COLO829 (cell line): ENCODE measurements at regions not wholly inside any gene's neighbourhood (a gene's known extent, or its start where the extent isn't known, plus 50 kb on each side); places are given as distances from the start of the nearest gene placed in this dataset.

Experiments
- DNase-seq: peaks from one replicate; pipeline ENCODE4 v3.0.0; 2012; ENCODE audit warnings: low spot score

- DNase-seq: no peak
Observed at GRCh38 chr1:62988867-62989266, 204.9 kb downstream of the ATG4C start.

GRCh38 chr1:62989497-62989896 is 205.6 kb downstream of the ATG4C start:
- DNase-seq: no peak

- DNase-seq: no peak
Observed at GRCh38 chr1:62991152-62991551, 207.2 kb downstream of the ATG4C start.

GRCh38 chr1:62993844-62994243 is 209.9 kb downstream of the ATG4C start:
- no peak for DNase-seq

- DNase-seq: no peak
Observed at GRCh38 chr1:62995173-62995572, 211.2 kb downstream of the ATG4C start.

- no peak for DNase-seq
Observed at GRCh38 chr1:62997884-62998283, 214.0 kb downstream of the ATG4C start.

GRCh38 chr1:62998845-62999649 is 215.1 kb downstream of the ATG4C start:
- DNase-seq: no peak

GRCh38 chr1:63000508-63000907 is 216.6 kb downstream of the ATG4C start:
- no peak for DNase-seq

- DNase-seq: peak; percentile 74
Observed at GRCh38 chr1:63004868-63005267, 220.9 kb downstream of the ATG4C start.

- no peak for DNase-seq
Observed at GRCh38 chr1:63005812-63006211, 221.9 kb downstream of the ATG4C start.

GRCh38 chr1:63009421-63009820 is 225.5 kb downstream of the ATG4C start:
- no peak for DNase-seq

- peak; percentile 71 for DNase-seq
Observed at GRCh38 chr1:63010913-63011660, 227.2 kb downstream of the ATG4C start.

GRCh38 chr1:63012339-63012738 is 228.4 kb downstream of the ATG4C start:
- no peak for DNase-seq

GRCh38 chr1:63014267-63014666 is 230.3 kb downstream of the ATG4C start:
- DNase-seq: no peak

GRCh38 chr1:63022319-63022718 is 238.4 kb downstream of the ATG4C start:
- DNase-seq: no peak

- DNase-seq: no peak
Observed at GRCh38 chr1:63023171-63023570, 239.2 kb downstream of the ATG4C start.

GRCh38 chr1:63023637-63024036 is 239.7 kb downstream of the ATG4C start:
- DNase-seq: no peak

- DNase-seq: peak; percentile 28
Observed at GRCh38 chr1:63024132-63024531, 240.2 kb downstream of the ATG4C start.

GRCh38 chr1:63027176-63027575 is 243.2 kb downstream of the ATG4C start:
- no peak for DNase-seq

- DNase-seq: no peak
Observed at GRCh38 chr1:63032171-63032570, 248.2 kb downstream of the ATG4C start.

GRCh38 chr1:63033211-63033610 is 249.3 kb downstream of the ATG4C start:
- no peak for DNase-seq

- peak; percentile 51 for DNase-seq
Observed at GRCh38 chr1:63034256-63034655, 250.3 kb downstream of the ATG4C start.

- DNase-seq: no peak
Observed at GRCh38 chr1:63038586-63038985, 254.7 kb downstream of the ATG4C start.
